SW480 (cell line): ENCODE measurements at regions not wholly inside any gene's neighbourhood (a gene's known extent, or its start where the extent isn't known, plus 50 kb on each side); places are given as distances from the start of the nearest gene placed in this dataset.

ENCODE experiments used
- DNase-seq: peaks from one replicate; pipeline ENCODE4 v3.0.0-alpha.2; 2016; ENCODE audit warnings: low spot score

DNA sequence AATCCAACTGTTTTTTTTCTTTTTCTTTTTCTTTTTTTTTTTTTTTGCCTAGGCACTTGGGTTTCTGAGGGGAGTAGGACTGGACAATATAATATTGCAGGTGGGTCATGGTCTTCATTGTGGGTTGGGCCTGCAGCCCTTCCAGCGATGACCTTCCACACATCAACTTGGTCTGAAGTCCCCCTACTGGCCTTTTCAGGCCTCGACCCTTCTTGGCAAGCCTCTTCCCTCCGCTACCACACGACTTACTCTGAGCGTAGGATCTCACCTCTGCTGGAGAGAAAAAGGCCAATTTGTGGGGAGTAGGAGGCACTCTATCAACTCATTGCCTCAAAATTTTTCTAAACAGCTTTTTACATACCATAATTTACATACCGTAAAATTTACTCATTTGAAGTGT, 51.1 kb upstream of the GRIK3 start:
- DNase-seq = no peak

GRCh38 chr1:37089750-37090149, 55.4 kb upstream of the GRIK3 start:
- DNase-seq = no peak

DNA sequence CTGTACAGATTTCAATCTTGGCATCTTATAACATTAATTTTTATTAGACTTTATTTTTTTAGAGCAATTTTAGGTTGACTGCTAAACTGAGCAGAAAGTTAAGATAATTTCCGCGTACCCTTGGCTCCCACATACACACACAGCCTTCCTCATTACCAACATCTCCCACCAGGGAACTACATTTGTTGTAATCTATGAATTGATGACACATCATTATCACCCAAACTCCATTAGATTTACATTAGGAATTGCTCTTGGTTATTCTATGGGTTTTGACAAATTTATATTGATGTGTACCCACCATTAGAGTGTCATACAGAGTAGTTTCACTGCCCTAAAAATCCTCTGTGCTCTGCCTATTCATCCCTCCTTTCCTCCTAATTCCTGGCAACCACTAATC, 56.4 kb upstream of the GRIK3 start:
- no peak for DNase-seq

GRCh38 chr1:37092937-37093336, 58.6 kb upstream of the GRIK3 start:
- no peak for DNase-seq

DNA sequence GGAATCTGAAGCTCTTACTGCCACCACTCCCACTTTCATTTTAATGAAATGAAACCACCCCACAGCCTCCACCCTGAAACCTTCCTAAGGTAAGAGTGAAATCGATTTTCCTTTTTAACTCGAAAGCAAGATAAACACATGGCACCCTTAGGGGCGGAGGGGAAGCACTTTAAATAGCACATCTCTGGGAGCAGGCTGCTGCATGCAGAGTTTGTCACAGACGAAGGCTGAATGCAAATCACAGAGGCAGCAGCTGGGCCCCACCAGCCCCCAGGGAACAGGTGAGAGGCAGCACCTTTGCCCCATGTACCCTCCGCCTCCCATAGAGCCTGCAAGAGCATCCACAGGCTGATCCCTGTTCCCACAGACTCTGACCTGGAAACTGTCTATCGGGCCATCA, 60.0 kb upstream of the GRIK3 start:
- no peak for DNase-seq

GRCh38 chr1:37096523-37096922, 62.2 kb upstream of the GRIK3 start:
- no peak for DNase-seq

GRCh38 chr1:37097731-37098130, 63.4 kb upstream of the GRIK3 start:
- DNase-seq = no peak

GRCh38 chr1:37098237-37098636, 63.9 kb upstream of the GRIK3 start:
- DNase-seq = no peak

DNA sequence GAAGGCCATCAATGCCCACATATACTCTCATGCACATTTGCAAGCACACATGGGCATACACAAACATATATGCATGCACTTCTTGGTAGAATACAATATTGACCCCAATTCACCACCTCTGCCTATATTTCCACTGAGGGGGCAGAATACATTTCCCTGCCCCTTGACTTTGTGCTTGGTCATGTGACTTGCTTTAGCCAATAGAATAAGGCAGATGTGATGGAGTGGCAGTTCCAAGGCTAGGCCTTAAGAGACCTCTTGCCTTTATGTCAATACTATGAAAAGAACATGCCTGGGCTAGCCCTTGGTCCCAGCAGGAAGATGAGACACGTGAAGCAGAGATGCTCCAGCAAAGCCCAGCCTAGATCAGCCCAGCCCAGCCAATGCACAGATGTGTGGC, 66.0 kb upstream of the GRIK3 start:
- no peak for DNase-seq

GRCh38 chr1:37102656-37103382, 68.5 kb upstream of the GRIK3 start:
- DNase-seq = no peak

- no peak for DNase-seq
Observed at GRCh38 chr1:37105911-37106310, 71.6 kb upstream of the GRIK3 start.

DNA sequence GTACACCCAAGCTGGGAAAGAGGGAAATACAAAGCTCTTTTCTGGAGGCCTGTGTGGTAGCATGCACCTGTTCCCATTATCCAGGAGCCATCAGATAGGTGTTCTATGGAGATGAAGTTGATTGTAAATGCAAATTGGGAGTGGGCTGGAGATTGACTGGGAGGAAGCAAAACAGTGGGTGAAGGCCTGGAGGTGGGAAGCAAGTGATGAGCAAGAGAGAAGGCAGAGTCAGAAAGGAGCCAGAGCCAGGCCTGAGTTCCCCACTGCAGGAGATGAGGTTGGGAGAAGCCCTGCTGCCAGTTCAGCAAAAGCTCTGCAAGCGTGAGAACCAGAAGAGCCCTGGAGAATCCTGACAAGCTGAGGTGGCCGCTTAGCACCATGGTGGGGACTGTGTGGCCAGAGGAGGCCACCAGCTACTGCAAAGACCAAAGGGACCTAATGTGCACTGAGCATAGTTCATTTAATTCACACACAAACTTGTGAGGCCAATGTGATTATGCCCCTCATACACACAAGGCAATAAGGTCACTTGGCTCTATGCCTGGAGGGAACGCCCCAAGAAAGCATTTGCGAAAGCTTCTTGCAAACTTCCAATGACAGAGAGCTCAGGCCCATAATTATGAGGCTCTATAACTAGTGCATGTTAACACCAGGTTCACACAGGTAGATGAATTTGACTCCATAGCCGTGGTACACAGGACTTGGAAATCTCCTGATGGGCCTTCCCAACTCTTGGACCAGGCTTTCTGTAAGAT, 73.0 kb upstream of the GRIK3 start:
- DNase-seq = no peak

DNA sequence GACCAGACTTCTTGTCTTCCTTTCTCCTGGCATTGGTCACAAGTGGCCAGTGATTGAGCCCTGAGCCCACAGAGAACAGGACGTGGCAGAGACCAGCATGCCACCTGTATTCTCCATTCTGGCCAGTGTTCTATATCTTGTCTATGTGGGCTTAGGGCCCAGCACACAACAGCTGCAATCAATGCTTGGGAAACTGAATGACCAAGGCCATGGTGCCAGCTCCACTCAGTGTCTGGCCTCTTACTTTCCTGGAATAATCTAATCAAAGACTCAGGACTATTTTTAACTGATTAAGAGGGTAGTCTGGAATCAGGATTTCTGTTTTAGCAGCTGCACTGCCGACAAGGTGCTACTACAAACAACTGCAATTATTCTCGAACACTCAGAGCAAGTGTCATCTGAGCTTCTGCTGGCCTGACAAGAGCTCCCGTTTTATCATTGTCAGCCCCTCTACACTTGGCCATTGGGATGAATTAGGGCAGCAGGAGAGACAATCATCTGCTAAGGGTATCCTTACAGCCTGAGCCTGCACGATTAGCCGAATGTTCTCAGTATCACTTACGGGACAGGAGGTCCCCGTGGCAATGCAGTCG, 74.4 kb upstream of the GRIK3 start:
- no peak for DNase-seq

- no peak for DNase-seq
Observed at GRCh38 chr1:37112430-37112829, 78.1 kb upstream of the GRIK3 start.

GRCh38 chr1:37113285-37113997, 79.1 kb upstream of the GRIK3 start:
- DNase-seq = peak; percentile 50

DNA sequence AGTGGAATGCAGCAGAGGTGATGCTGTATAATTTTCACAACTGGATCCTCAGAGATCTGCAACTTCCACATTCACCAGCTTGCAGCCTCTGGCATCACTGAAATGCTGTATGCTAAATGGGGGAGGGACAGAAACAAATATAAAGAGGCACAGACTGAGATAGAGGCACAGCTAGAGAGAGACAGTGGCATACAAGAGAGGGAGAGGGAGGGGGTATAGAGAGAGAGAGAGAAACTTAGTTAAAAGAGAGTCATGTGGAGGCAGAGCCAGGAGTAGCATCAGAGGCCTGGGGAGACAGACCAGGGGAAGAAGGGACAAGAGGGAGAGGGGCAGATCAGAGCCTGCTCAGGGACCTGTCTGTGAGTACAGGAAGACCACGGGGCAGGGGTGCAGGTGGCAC, 84.5 kb upstream of the GRIK3 start:
- no peak for DNase-seq

- no peak for DNase-seq
Observed at GRCh38 chr1:37120279-37120678, 86.0 kb upstream of the GRIK3 start.

DNA sequence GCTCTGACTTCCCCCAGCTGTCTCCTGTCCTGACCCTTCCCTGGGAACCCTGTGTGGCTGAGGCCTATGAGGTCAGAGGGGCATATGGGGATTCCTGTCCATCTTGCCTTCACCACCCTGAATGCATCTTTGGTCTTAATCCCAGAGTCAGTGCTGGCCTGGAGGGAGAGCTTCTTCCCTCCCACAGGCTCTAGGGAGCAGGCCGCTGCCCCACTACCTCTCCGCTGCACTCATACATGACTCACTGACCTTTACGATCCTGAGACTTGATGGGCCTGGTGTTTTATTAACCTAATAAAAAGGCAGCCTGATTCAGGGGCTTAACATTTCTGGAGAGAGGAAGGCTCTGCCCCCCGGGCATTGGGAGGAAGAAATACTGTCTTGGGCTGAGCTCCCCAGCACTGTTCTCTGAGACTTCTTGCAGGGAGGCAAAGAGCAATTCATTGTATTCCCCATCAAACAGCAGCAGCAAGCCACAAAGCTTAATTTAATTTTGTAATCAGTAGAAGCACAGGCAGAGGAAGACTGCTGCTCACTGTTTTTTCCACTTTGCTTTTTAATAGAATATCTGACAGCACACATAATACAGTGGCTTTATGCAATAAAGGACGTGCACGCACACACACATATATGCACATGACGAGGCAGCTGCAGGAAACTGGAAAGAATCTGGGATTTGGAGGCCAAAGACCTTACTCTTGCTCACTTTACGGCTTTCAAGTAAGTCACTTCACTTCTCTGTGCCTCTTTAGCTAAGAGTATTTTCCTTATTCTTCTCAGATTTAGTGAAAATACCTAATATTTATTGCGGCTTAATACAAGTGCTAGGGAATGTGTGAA, 89.2 kb upstream of the GRIK3 start:
- no peak for DNase-seq

DNA sequence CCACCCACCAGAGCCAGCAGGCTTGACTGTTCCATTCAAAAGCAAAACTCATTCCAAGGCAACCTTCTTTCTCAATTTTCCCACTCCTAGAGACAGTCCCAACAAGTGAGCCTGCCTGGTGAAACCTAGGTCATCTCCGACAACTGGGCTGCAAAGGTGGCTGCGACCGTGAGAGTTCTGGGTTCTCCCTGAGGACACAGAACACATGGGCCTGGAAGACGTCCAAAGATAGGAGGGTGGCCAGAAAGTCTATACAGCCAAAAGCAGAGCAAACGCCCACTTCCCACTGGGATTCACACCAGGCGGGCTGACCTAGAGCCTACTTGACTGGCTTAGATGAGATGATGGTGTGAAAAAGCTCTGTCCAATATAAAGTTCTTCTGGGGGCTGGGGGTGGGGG, 90.2 kb upstream of the GRIK3 start:
- DNase-seq = no peak

DNA sequence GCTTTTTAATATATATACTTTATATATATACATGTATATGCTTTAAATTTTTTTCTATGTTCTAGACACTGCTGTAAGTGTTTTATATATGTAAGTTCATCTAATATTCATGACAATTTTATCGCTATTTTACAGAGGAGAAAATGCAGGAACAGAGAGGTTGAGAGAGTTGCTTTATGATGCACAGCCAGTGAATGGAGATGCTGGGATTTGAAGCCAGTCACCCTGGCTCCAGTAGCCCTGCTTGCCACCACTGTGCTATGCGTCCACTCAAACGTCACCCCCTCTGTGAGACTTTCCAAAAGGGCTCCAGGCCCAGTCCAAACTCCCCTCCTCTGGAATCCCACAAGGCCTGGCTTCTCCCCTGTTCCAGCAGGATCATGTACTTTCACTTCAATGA, 91.0 kb upstream of the GRIK3 start:
- no peak for DNase-seq

- DNase-seq = no peak
Observed at GRCh38 chr1:37127254-37127748, 93.0 kb upstream of the GRIK3 start.

DNA sequence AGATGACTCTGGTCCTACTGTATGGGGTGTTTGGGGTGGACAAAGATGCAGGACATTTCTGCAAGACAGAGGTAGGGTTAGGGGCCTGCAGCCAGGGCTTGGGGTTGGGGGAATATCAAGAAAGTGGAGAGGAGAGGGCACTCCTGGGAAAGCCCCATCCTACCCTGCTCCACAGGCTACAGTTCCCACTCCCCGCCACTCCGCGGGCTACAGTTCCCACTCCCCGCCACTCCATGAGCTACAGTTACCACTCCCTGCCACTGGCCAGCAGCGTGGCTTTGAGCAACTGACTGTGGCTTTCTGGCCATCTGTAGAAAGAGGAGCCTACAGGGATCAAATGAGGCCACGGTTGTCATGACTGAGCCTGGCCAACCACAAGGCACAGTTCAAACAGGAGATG, 93.8 kb upstream of the GRIK3 start:
- DNase-seq = no peak
